Mesodermal cell (in vitro differentiated cells): ENCODE measurements at regions not wholly inside any gene's neighbourhood (a gene's known extent, or its start where the extent isn't known, plus 50 kb on each side); places are given as distances from the start of the nearest gene placed in this dataset.

Source experiments
- H3K27ac ChIP-seq: 2 replicates; pipeline ENCODE4 v1.7.0; 2013; ENCODE audit warnings: mild to moderate bottlenecking, low read depth, low read length, moderate library complexity; ENCODE audit not compliant: severe bottlenecking
- H3K36me3 ChIP-seq: 2 replicates; pipeline ENCODE4 v1.7.1; 2013; ENCODE audit warnings: mild to moderate bottlenecking, low read length, moderate library complexity; ENCODE audit not compliant: control insufficient read depth, insufficient read depth
- H3K4me1 ChIP-seq: one replicate; pipeline ENCODE4 v1.7.1; 2013; ENCODE audit warnings: mild to moderate bottlenecking, low read length; ENCODE audit not compliant: insufficient read depth, control insufficient read depth, poor library complexity, severe bottlenecking
- H3K4me3 ChIP-seq: 2 replicates; pipeline ENCODE4 v1.7.0; 2013; ENCODE audit warnings: low read length, control low read depth, mild to moderate bottlenecking; ENCODE audit not compliant: insufficient read depth, poor library complexity, severe bottlenecking; ENCODE audit errors: extremely low read depth
- H3K9me3 ChIP-seq: 2 replicates; pipeline ENCODE4 v1.7.1; 2013; ENCODE audit warnings: mild to moderate bottlenecking, low read length, moderate library complexity; ENCODE audit not compliant: control insufficient read depth
- WGBS, 2 experiments: methylation state at CpG; one replicate each; pipeline ENCODE4 v1.1.5; 2013; ENCODE audit warnings: missing lambda C conversion rate in 2 of 2; ENCODE audit not compliant: insufficient coverage in 2 of 2; 5-methylcytosine and 5-hydroxymethylcytosine counted together

GRCh38 chr13:50357136-50357535 lies 341.9 kb downstream of the KCNRG start:
- Histone ChIP-seq H3K9me3 (no peaks in the 10 kb centered on the region), H3K36me3 (no peaks in the 10 kb centered on the region), H3K4me3 (no peak overlapping the region), H3K4me1 (no peaks in the 10 kb centered on the region), H3K27ac (no peak overlapping the region)

- H3K9me3 ChIP-seq = no peaks in the 10 kb centered on the region
- no peaks in the 10 kb centered on the region for H3K4me1 ChIP-seq
- 88 to 90% methylated on average over 7 of the region's 9 CpGs for WGBS, 2 experiments
- H3K36me3 ChIP-seq = no peaks in the 10 kb centered on the region
- H3K27ac ChIP-seq = no peak overlapping the region
- H3K4me3 ChIP-seq = no peak overlapping the region
Measured at GRCh38 chr13:50357586-50358118, 342.4 kb downstream of the KCNRG start.

GRCh38 chr13:50358231-50359040 lies 343.2 kb downstream of the KCNRG start:
- Histone ChIP-seq H3K4me3 (no peak overlapping the region), H3K9me3 (no peaks in the 10 kb centered on the region), H3K36me3 (no peaks in the 10 kb centered on the region), H3K4me1 (no peaks in the 10 kb centered on the region), H3K27ac (no peak overlapping the region)
- WGBS, 2 experiments = no CpG with 5 or more reads among the region's 1 CpG

GRCh38 chr13:50359041-50359367 lies 343.8 kb downstream of the KCNRG start:
- H3K36me3 ChIP-seq = no peaks in the 10 kb centered on the region
- WGBS, 2 experiments = 88% methylated on average over 3 of the region's 3 CpGs; no CpG with 5 or more reads in 1 of the 2 experiments
- no peak overlapping the region for H3K4me3 ChIP-seq
- no peak overlapping the region for H3K27ac ChIP-seq
- H3K9me3 ChIP-seq = no peaks in the 10 kb centered on the region
- no peaks in the 10 kb centered on the region for H3K4me1 ChIP-seq

- Histone ChIP-seq H3K27ac (no peak overlapping the region), H3K4me1 (no peaks in the 10 kb centered on the region), H3K9me3 (no peaks in the 10 kb centered on the region), H3K36me3 (no peaks in the 10 kb centered on the region), H3K4me3 (no peak overlapping the region)
- 90% methylated on average over 8 of the region's 8 CpGs for WGBS, 2 experiments
Measured at GRCh38 chr13:50359779-50360178, 344.5 kb downstream of the KCNRG start.

GRCh38 chr13:50360637-50361036 lies 345.4 kb downstream of the KCNRG start:
- 73 to 89% methylated on average over 2 of the region's 2 CpGs for WGBS, 2 experiments
- no peak overlapping the region for H3K4me3 ChIP-seq

GRCh38 chr13:50361282-50361681 lies 346.0 kb downstream of the KCNRG start:
- H3K27ac ChIP-seq = no peak overlapping the region
- H3K9me3 ChIP-seq = no peaks in the 10 kb centered on the region
- no peak overlapping the region for H3K4me3 ChIP-seq
- WGBS, 2 experiments = 79% methylated on average over 3 of the region's 3 CpGs; no CpG with 5 or more reads in 1 of the 2 experiments
- no peaks in the 10 kb centered on the region for H3K4me1 ChIP-seq
- no peaks in the 10 kb centered on the region for H3K36me3 ChIP-seq

More at GRCh38 chr13:50360637-50361036, 345.4 kb downstream of the KCNRG start:
- Histone ChIP-seq H3K4me1 (no peaks in the 10 kb centered on the region), H3K36me3 (no peaks in the 10 kb centered on the region), H3K27ac (no peak overlapping the region), H3K9me3 (no peaks in the 10 kb centered on the region)

- Histone ChIP-seq H3K36me3 (no peaks in the 10 kb centered on the region), H3K4me3 (no peak overlapping the region), H3K4me1 (no peaks in the 10 kb centered on the region), H3K9me3 (no peaks in the 10 kb centered on the region), H3K27ac (no peak overlapping the region)
- WGBS, 2 experiments = 82 to 91% methylated on average over 5 to 8 of the region's 10 CpGs
Measured at GRCh38 chr13:50365408-50366391, 350.5 kb downstream of the KCNRG start.

GRCh38 chr13:50366488-50367174 lies 351.4 kb downstream of the KCNRG start:
- Histone ChIP-seq H3K9me3 (no peaks in the 10 kb centered on the region), H3K4me3 (no peak overlapping the region), H3K36me3 (no peaks in the 10 kb centered on the region), H3K27ac (no peak overlapping the region), H3K4me1 (no peaks in the 10 kb centered on the region)
- 90% methylated on average over 5 of the region's 6 CpGs; no CpG with 5 or more reads in 1 of the 2 experiments for WGBS, 2 experiments

GRCh38 chr13:50369646-50370045 lies 354.4 kb downstream of the KCNRG start:
- no peaks in the 10 kb centered on the region for H3K36me3 ChIP-seq
- H3K4me1 ChIP-seq = no peaks in the 10 kb centered on the region
- H3K4me3 ChIP-seq = no peak overlapping the region
- H3K27ac ChIP-seq = no peak overlapping the region
- no peaks in the 10 kb centered on the region for H3K9me3 ChIP-seq
- 100% methylated on average over 1 of the region's 2 CpGs; no CpG with 5 or more reads in 1 of the 2 experiments for WGBS, 2 experiments
